IMR-90 (cell line): ENCODE measurements at regions not wholly inside any gene's neighbourhood (a gene's known extent, or its start where the extent isn't known, plus 50 kb on each side); places are given as distances from the start of the nearest gene placed in this dataset.

Source experiments
- ATAC-seq: fragments of 200-7000 bp; cut with Tn5 transposase; 2 replicates; pipeline ENCODE4 v1.9.1; 2020; ENCODE audit warnings: low read depth, mild to moderate bottlenecking, moderate library complexity
- BruUV-seq: library from RNA; stranded (reverse); fragments of 400-500 nt; replicated peaks from 2 replicates; lab custom pipeline; 2021; lab: Mats Ljungman, UMichigan
- CTCF ChIA-PET: fragments of 300-600 bp; formaldehyde crosslinking; extraction: SDS; loops from one replicate; lab custom pipeline; 2021; ENCODE audit warnings: antibody characterized with exemption; lab: Yijun Ruan, JAX
- POLR2A ChIA-PET: fragments of 300-600 bp; sonication (Branson Sonifier 250); formaldehyde crosslinking; loops from one replicate; lab custom pipeline; 2022; ENCODE audit warnings: antibody characterized with exemption; ENCODE audit not compliant: unreplicated experiment; lab: Charles Lee
- DNase-seq: peaks from one replicate; pipeline ENCODE4 v3.0.0; 2013
- H2AFZ ChIP-seq: replicated peaks from 2 replicates; pipeline ENCODE3; 2013; ENCODE audit warnings: low read length, mild to moderate bottlenecking; ENCODE audit not compliant: poor library complexity
- H2AK5ac ChIP-seq: 2 replicates; pipeline ENCODE4 v1.6.1; 2013; ENCODE audit warnings: low read depth, low read length, inconsistent platforms
- H2AK9ac ChIP-seq: replicated peaks from 2 replicates; pipeline ENCODE3; 2013; ENCODE audit warnings: mild to moderate bottlenecking, low read depth, low read length, moderate library complexity; ENCODE audit not compliant: poor library complexity
- H2BK120ac ChIP-seq: 2 replicates; pipeline ENCODE4 v1.6.1; 2013; ENCODE audit warnings: low read depth, low read length, inconsistent platforms
- H2BK15ac ChIP-seq: 3 replicates; pipeline ENCODE4 v1.6.1; 2013; ENCODE audit warnings: low read depth, low read length, inconsistent platforms
- H2BK20ac ChIP-seq: 2 replicates; pipeline ENCODE4 v1.6.1; 2013; ENCODE audit warnings: low read depth, mild to moderate bottlenecking, inconsistent platforms, low read length, moderate library complexity
- H2BK5ac ChIP-seq: 2 replicates; pipeline ENCODE4 v1.6.1; 2013; ENCODE audit warnings: mild to moderate bottlenecking, low read depth, low read length, inconsistent platforms; ENCODE audit not compliant: poor library complexity, severe bottlenecking
- H3K14ac ChIP-seq: replicated peaks from 2 replicates; pipeline ENCODE4 v1.6.1; 2013; ENCODE audit warnings: low read depth, low read length, inconsistent platforms
- H3K18ac ChIP-seq: 2 replicates; pipeline ENCODE4 v1.6.1; 2013; ENCODE audit warnings: low read depth, low read length, control low read depth
- H3K23ac ChIP-seq: 2 replicates; pipeline ENCODE4 v1.6.1; 2013; ENCODE audit warnings: low read depth, low read length, inconsistent platforms
- H3K27ac ChIP-seq: 2 replicates; pipeline ENCODE4 v1.5.1; 2013; ENCODE audit warnings: mild to moderate bottlenecking, control low read depth, low read length; ENCODE audit not compliant: insufficient read depth
- H3K27me3 ChIP-seq: 2 replicates; pipeline ENCODE4 v1.6.1; 2013; ENCODE audit warnings: low read length; ENCODE audit not compliant: control insufficient read depth, insufficient read depth
- H3K36me3 ChIP-seq: 2 replicates; pipeline ENCODE4 v1.6.1; 2013; ENCODE audit warnings: low read length, mixed read lengths; ENCODE audit not compliant: control insufficient read depth, insufficient read depth
- H3K4ac ChIP-seq: 2 replicates; pipeline ENCODE4 v1.6.1; 2013; ENCODE audit warnings: low read depth, low read length, inconsistent platforms
- H3K4me1 ChIP-seq: 2 replicates; pipeline ENCODE4 v1.6.1; 2013; ENCODE audit warnings: low read length, mixed read lengths; ENCODE audit not compliant: control insufficient read depth, insufficient read depth
- H3K4me2 ChIP-seq: 2 replicates; pipeline ENCODE4 v1.6.1; 2013; ENCODE audit warnings: low read depth, mild to moderate bottlenecking, control low read depth, low read length, moderate library complexity
- H3K4me3 ChIP-seq: 2 replicates; pipeline ENCODE4 v1.5.1; 2013; ENCODE audit warnings: low read depth, mild to moderate bottlenecking, control low read depth, low read length, moderate library complexity; ENCODE audit not compliant: insufficient read depth
- H3K56ac ChIP-seq: 2 replicates; pipeline ENCODE4 v1.6.1; 2013; ENCODE audit warnings: low read length, inconsistent platforms; ENCODE audit not compliant: insufficient read depth; ENCODE audit errors: extremely low read depth
- H3K79me1 ChIP-seq, 2 experiments: 2 replicates each; pipeline ENCODE4 v1.6.1; 2013; ENCODE audit warnings: low read length in 2 of 2, inconsistent platforms in 1 of 2, low read depth in 1 of 2
- H3K9ac ChIP-seq: 2 replicates; pipeline ENCODE4 v1.6.1; 2013; ENCODE audit warnings: low read depth, low read length, control low read depth
- H3K9me1 ChIP-seq: 2 replicates; pipeline ENCODE4 v1.6.1; 2013; ENCODE audit warnings: low read length, inconsistent platforms; ENCODE audit not compliant: insufficient read depth
- H3K9me3 ChIP-seq: 2 replicates; pipeline ENCODE4 v1.6.1; 2013; ENCODE audit warnings: low read length; ENCODE audit not compliant: control insufficient read depth, insufficient read depth
- H4K20me1 ChIP-seq: 2 replicates; pipeline ENCODE4 v1.6.1; 2013; ENCODE audit warnings: low read length, inconsistent platforms; ENCODE audit not compliant: insufficient read depth
- H4K5ac ChIP-seq: 2 replicates; pipeline ENCODE4 v1.6.1; 2013; ENCODE audit warnings: mild to moderate bottlenecking, low read depth, low read length, control low read depth
- H4K8ac ChIP-seq, 2 experiments: 2 replicates each; pipeline ENCODE4 v1.6.1; 2013; ENCODE audit warnings: low read depth in 2 of 2, low read length in 2 of 2, control low read depth in 1 of 2, inconsistent platforms in 1 of 2
- H4K91ac ChIP-seq: 2 replicates; pipeline ENCODE4 v1.6.1; 2013; ENCODE audit warnings: low read depth, low read length, inconsistent platforms; ENCODE audit not compliant: insufficient read depth
- BHLHE40 ChIP-seq: fragments of 150-350 bp; IDR thresholded peaks from 2 replicates; pipeline ENCODE4 v1.6.1; 2016; ENCODE audit warnings: mild to moderate bottlenecking, low read depth, low read length
- CEBPB ChIP-seq: IDR thresholded peaks from 2 replicates; pipeline ENCODE4 v1.6.1; 2012; ENCODE audit warnings: low read depth, low read length, improper control_type of control experiment
- CHD1 ChIP-seq: IDR thresholded peaks from 2 replicates; pipeline ENCODE4 v1.6.1; 2012; ENCODE audit warnings: low read depth, low read length, improper control_type of control experiment
- FOS ChIP-seq: fragments of 150-350 bp; IDR thresholded peaks from 2 replicates; pipeline ENCODE4 v1.6.1; 2016; ENCODE audit warnings: low read depth, low read length
- MAFK ChIP-seq: IDR thresholded peaks from 2 replicates; pipeline ENCODE4 v1.6.1; 2012; ENCODE audit warnings: low read depth, low read length, improper control_type of control experiment
- MAZ ChIP-seq: IDR thresholded peaks from 2 replicates; pipeline ENCODE4 v1.6.1; 2012; ENCODE audit warnings: low read depth, mild to moderate bottlenecking, low read length, improper control_type of control experiment, moderate library complexity, borderline replicate concordance
- MXI1 ChIP-seq: IDR thresholded peaks from 2 replicates; pipeline ENCODE4 v1.6.1; 2012; ENCODE audit warnings: low read depth, mild to moderate bottlenecking, low read length, moderate library complexity, borderline replicate concordance
- NFE2L2 ChIP-seq: fragments of 150-350 bp; IDR thresholded peaks from 2 replicates; pipeline ENCODE4 v1.6.1; 2016; ENCODE audit warnings: low read depth, mild to moderate bottlenecking, low read length
- POLR2A ChIP-seq: IDR thresholded peaks from 2 replicates; pipeline ENCODE4 v1.6.1; 2012; ENCODE audit warnings: mild to moderate bottlenecking, low read depth, low read length
- RAD21 ChIP-seq: IDR thresholded peaks from 2 replicates; pipeline ENCODE4 v1.6.1; 2012; ENCODE audit warnings: low read length, improper control_type of control experiment
- RCOR1 ChIP-seq: IDR thresholded peaks from 2 replicates; pipeline ENCODE4 v1.6.1; 2012; ENCODE audit warnings: mild to moderate bottlenecking, low read length, improper control_type of control experiment; ENCODE audit not compliant: insufficient replicate concordance
- RFX5 ChIP-seq: IDR thresholded peaks from 2 replicates; pipeline ENCODE4 v1.8.0; 2012; ENCODE audit warnings: low read depth, mild to moderate bottlenecking, low read length, moderate library complexity
- SMC3 ChIP-seq: fragments of 150-350 bp; IDR thresholded peaks from 2 replicates; pipeline ENCODE4 v1.6.1; 2016; ENCODE audit warnings: low read depth, mild to moderate bottlenecking, antibody characterized with exemption, low read length, moderate library complexity
- WGBS, 2 experiments: methylation state at CpG; one replicate each; pipeline versions ENCODE4 v1.1.5 to v1.1.7; 2013; ENCODE audit warnings: missing lambda C conversion rate in 2 of 2; ENCODE audit not compliant: insufficient read length in 1 of 2; ENCODE audit errors: extremely low coverage in 2 of 2; 5-methylcytosine and 5-hydroxymethylcytosine counted together
- dilution Hi-C: fragments of 300-500 bp; cut with HindIII; formaldehyde crosslinking; loops from one replicate; pipeline ENCODE4 v1.14.3; 2018; ENCODE audit warnings: low sequenced_read_pairs; ENCODE audit not compliant: unreplicated experiment
- in situ Hi-C: fragments of 300-500 bp; cut with MboI; formaldehyde crosslinking; loops from 3 replicates; pipeline ENCODE4 v1.14.3; 2019; ENCODE audit warnings: low sequenced_read_pairs, inconsistent platforms, mixed read lengths
- intact Hi-C: fragments of 100-400 bp; cut with micrococcal nuclease; formaldehyde crosslinking; loops from 2 replicates; pipeline ENCODE4 v1.10.0; 2022
- TF ChIP-seq, protein P1 (sequence below): fragments of 150-350 bp; IDR thresholded peaks from 2 replicates; pipeline ENCODE4 v1.6.1; 2017; ENCODE audit warnings: mild to moderate bottlenecking, antibody characterized with exemption, low read length, low read depth
- TF ChIP-seq, protein P2 (sequence below): fragments of 150-350 bp; IDR thresholded peaks from 2 replicates; pipeline ENCODE4 v1.6.1; 2016; ENCODE audit warnings: low read depth, mild to moderate bottlenecking, low read length, moderate library complexity, borderline replicate concordance
- TF ChIP-seq, protein P3 (sequence below): conservative IDR thresholded peaks from 2 replicates; pipeline ENCODE4 v1.5.1; 2012; ENCODE audit warnings: mild to moderate bottlenecking, low read depth, low read length, improper control_type of control experiment

DNA sequence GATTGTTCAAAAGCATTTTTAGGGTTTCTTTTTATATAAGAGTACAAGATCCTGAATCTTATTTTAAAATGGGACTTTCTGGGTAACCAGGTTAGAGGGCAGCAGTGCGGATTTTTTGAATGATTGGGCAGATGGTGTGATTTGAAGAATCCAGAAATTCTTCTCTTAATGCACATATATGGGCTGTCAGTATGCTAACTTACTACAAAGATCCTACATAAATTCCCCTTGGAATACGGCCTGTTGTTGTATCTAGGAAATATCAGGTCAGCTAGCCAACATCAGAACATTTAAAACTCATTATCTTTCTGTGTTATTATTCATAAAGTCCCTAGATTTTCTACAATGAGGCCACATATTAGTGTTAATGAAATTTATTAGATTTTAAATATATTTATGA lies 229.6 kb upstream of the TPRG1 start:
- Histone ChIP-seq H4K20me1 (no peaks in the 10 kb centered on the region), H3K18ac (no peak overlapping the region), H3K9me3 (no peaks in the 10 kb centered on the region), H2AK9ac (no peak overlapping the region), H2BK15ac (no peak overlapping the region), H3K4me2 (no peak overlapping the region), H3K56ac (no peak overlapping the region), H2AFZ (no peak overlapping the region), H3K4ac (no peak overlapping the region), H3K27ac (no peak overlapping the region), H4K5ac (no peak overlapping the region), H3K4me1 (0 out of 2 replicates have a peak, but pooled peaks cover under 1% of the 10 kb centered on the region), H2BK5ac (no peak overlapping the region), H2AK5ac (no peak overlapping the region), H3K9ac (no peak overlapping the region), H2BK20ac (no peak overlapping the region), H3K36me3 (no peaks in the 10 kb centered on the region), H3K79me1 (no peaks in the 10 kb centered on the region), H4K91ac (no peak overlapping the region), H3K9me1 (peaks cover 4% of the 10 kb centered on the region; the same call in 1 of the 2 replicates), H3K27me3 (no peaks in the 10 kb centered on the region), H3K23ac (no peak overlapping the region), H2BK120ac (no peak overlapping the region), H3K14ac (no peak overlapping the region), H4K8ac (no peak overlapping the region), H3K4me3 (no peak overlapping the region)
- DNase-seq (no peak), ATAC-seq (no peak)
- CTCF ChIA-PET = interaction anchor here (1.0 kb wide), 1 partner anchor 60 kb away, joined by 4 read pairs; no protein-coding TSS in a partner anchor
- dilution Hi-C loops (no loop called here), in situ Hi-C loops (no loop called here), intact Hi-C loops (no loop called here)
- POLR2A ChIA-PET = no interaction called here
- TF ChIP-seq POLR2A (no peak), SMC3 (no peak), FOS (no peak), RCOR1 (no peak), NFE2L2 (no peak), CHD1 (no peak), MAZ (no peak), RFX5 (no peak), MXI1 (no peak), RAD21 (no peak), MAFK (no peak), BHLHE40 (no peak), CEBPB (no peak)
- TF ChIP-seq, protein P1, sequence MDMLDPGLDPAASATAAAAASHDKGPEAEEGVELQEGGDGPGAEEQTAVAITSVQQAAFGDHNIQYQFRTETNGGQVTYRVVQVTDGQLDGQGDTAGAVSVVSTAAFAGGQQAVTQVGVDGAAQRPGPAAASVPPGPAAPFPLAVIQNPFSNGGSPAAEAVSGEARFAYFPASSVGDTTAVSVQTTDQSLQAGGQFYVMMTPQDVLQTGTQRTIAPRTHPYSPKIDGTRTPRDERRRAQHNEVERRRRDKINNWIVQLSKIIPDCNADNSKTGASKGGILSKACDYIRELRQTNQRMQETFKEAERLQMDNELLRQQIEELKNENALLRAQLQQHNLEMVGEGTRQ = no peak
- TF ChIP-seq, protein P2, sequence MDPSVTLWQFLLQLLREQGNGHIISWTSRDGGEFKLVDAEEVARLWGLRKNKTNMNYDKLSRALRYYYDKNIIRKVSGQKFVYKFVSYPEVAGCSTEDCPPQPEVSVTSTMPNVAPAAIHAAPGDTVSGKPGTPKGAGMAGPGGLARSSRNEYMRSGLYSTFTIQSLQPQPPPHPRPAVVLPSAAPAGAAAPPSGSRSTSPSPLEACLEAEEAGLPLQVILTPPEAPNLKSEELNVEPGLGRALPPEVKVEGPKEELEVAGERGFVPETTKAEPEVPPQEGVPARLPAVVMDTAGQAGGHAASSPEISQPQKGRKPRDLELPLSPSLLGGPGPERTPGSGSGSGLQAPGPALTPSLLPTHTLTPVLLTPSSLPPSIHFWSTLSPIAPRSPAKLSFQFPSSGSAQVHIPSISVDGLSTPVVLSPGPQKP = no peak
- TF ChIP-seq, protein P3, sequence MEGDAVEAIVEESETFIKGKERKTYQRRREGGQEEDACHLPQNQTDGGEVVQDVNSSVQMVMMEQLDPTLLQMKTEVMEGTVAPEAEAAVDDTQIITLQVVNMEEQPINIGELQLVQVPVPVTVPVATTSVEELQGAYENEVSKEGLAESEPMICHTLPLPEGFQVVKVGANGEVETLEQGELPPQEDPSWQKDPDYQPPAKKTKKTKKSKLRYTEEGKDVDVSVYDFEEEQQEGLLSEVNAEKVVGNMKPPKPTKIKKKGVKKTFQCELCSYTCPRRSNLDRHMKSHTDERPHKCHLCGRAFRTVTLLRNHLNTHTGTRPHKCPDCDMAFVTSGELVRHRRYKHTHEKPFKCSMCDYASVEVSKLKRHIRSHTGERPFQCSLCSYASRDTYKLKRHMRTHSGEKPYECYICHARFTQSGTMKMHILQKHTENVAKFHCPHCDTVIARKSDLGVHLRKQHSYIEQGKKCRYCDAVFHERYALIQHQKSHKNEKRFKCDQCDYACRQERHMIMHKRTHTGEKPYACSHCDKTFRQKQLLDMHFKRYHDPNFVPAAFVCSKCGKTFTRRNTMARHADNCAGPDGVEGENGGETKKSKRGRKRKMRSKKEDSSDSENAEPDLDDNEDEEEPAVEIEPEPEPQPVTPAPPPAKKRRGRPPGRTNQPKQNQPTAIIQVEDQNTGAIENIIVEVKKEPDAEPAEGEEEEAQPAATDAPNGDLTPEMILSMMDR = no peak
- BruUV-seq = no TSS peak
- WGBS, 2 experiments = no CpG with 5 or more reads among the region's 2 CpGs
